CD14-positive monocyte (primary cell): ENCODE measurements at regions not wholly inside any gene's neighbourhood (a gene's known extent, or its start where the extent isn't known, plus 50 kb on each side); places are given as distances from the start of the nearest gene placed in this dataset.

Experiments used
- DNase-seq, 3 donors: peaks; one replicate each; pipeline ENCODE4 v3.0.0-alpha.2; 2011 to 2022
- H2AFZ ChIP-seq: 2 replicates; pipeline ENCODE4 v1.6.0; 2012; ENCODE audit warnings: mild to moderate bottlenecking, low read depth, low read length, inconsistent platforms; ENCODE audit not compliant: insufficient read depth, poor library complexity, severe bottlenecking
- H3K27ac ChIP-seq, 2 donors: 1 replicate in 1 of 2; 2 replicates in 1 of 2; pipeline ENCODE4 v1.5.1; 2012 to 2013; ENCODE audit warnings: low read length in 2 of 2, control low read depth in 1 of 2, inconsistent platforms in 1 of 2, low read depth in 1 of 2, mild to moderate bottlenecking in 1 of 2
- H3K27me3 ChIP-seq, 2 donors: one replicate each; pipeline versions ENCODE4 v1.6.0 to v1.6.1; 2011 to 2013; ENCODE audit warnings: low read length in 2 of 2; ENCODE audit not compliant: control insufficient read depth in 2 of 2, insufficient read depth in 2 of 2
- H3K36me3 ChIP-seq, 2 donors: replicated peaks in 1 of 2; 1 replicate in 1 of 2; 2 replicates in 1 of 2; pipeline versions ENCODE4 v1.5.1 to v1.6.1; 2012 to 2013; ENCODE audit warnings: low read length in 2 of 2, control low read depth in 1 of 2, inconsistent platforms in 1 of 2, mild to moderate bottlenecking in 1 of 2; ENCODE audit not compliant: insufficient read depth in 2 of 2, control insufficient read depth in 1 of 2
- H3K4me1 ChIP-seq, 2 donors: 1 replicate in 1 of 2; 2 replicates in 1 of 2; pipeline versions ENCODE4 v1.5.1 to v1.6.1; 2012 to 2013; ENCODE audit warnings: low read length in 2 of 2, control low read depth in 1 of 2, inconsistent platforms in 1 of 2, mild to moderate bottlenecking in 1 of 2, moderate library complexity in 1 of 2; ENCODE audit not compliant: insufficient read depth in 2 of 2, control insufficient read depth in 1 of 2
- H3K4me2 ChIP-seq: replicated peaks from 2 replicates; pipeline ENCODE3; 2012; ENCODE audit warnings: low read length, moderate library complexity, mild to moderate bottlenecking; ENCODE audit not compliant: poor library complexity, severe bottlenecking; ENCODE audit errors: extremely low read depth
- H3K4me3 ChIP-seq, 3 experiments: fragments of 200-600 bp in 1 of 3; sonication (generic) in 1 of 3; replicated peaks in 1 of 3; 1 replicate in 2 of 3; 2 replicates in 1 of 3; pipeline ENCODE4 v1.5.1; 2011 to 2013; ENCODE audit warnings: low read length in 3 of 3, mild to moderate bottlenecking in 3 of 3, control low read depth in 2 of 3, low read depth in 2 of 3, inconsistent platforms in 1 of 3, moderate library complexity in 1 of 3
- H3K79me2 ChIP-seq: 2 replicates; pipeline ENCODE4 v1.6.0; 2012; ENCODE audit warnings: mild to moderate bottlenecking, control low read depth, inconsistent platforms, low read length, moderate library complexity; ENCODE audit not compliant: insufficient read depth
- H3K9ac ChIP-seq: 2 replicates; pipeline ENCODE4 v1.6.0; 2017; ENCODE audit warnings: low read length, mild to moderate bottlenecking; ENCODE audit not compliant: insufficient read depth, poor library complexity, severe bottlenecking
- H3K9me3 ChIP-seq, 2 donors: replicated peaks in 1 of 2; 1 replicate in 1 of 2; 2 replicates in 1 of 2; pipeline versions ENCODE4 v1.5.1 to v1.6.1; 2012 to 2013; ENCODE audit warnings: low read length in 2 of 2, control low read depth in 1 of 2; ENCODE audit not compliant: control insufficient read depth in 1 of 2, insufficient read depth in 1 of 2
- H4K20me1 ChIP-seq: 2 replicates; pipeline ENCODE4 v1.6.0; 2012; ENCODE audit warnings: mild to moderate bottlenecking, low read length, control low read depth, moderate library complexity; ENCODE audit not compliant: insufficient read depth
- H3K27ac Mint-ChIP-seq, 7 donors: one replicate each; pipeline ENCODE4 v1.8.0; 2020; ENCODE audit warnings: mild to moderate bottlenecking in 7 of 7, mixed read lengths in 7 of 7, moderate library complexity in 6 of 7, inconsistent platforms in 2 of 7
- H3K27me3 Mint-ChIP-seq, 3 donors: one replicate each; pipeline ENCODE4 v1.8.0; 2021 to 2022; ENCODE audit warnings: low read depth in 3 of 3, mild to moderate bottlenecking in 3 of 3, mixed read lengths in 3 of 3, moderate library complexity in 3 of 3, inconsistent platforms in 1 of 3
- H3K36me3 Mint-ChIP-seq, 2 donors: one replicate each; pipeline ENCODE4 v1.8.0; 2020; ENCODE audit warnings: mixed read lengths in 2 of 2, inconsistent platforms in 1 of 2, mild to moderate bottlenecking in 1 of 2
- H3K4me1 Mint-ChIP-seq: one replicate; pipeline ENCODE4 v1.8.0; 2020; ENCODE audit warnings: mild to moderate bottlenecking, mixed read lengths
- H3K4me3 Mint-ChIP-seq, 2 donors: one replicate each; pipeline ENCODE4 v1.8.0; 2020; ENCODE audit warnings: mild to moderate bottlenecking in 2 of 2, mixed read lengths in 2 of 2, moderate library complexity in 1 of 2
- H3K9me3 Mint-ChIP-seq, 7 donors: one replicate each; pipeline ENCODE4 v1.8.0; 2020 to 2022; ENCODE audit warnings: mixed read lengths in 7 of 7, mild to moderate bottlenecking in 6 of 7, moderate library complexity in 6 of 7, inconsistent platforms in 2 of 7
- CTCF ChIP-seq: fragments of 200-600 bp; IDR thresholded peaks from one replicate; pipeline ENCODE4 v1.8.0; 2022; ENCODE audit warnings: antibody characterized with exemption, mild to moderate bottlenecking
- whole genome bisulfite sequencing: methylation state at CpG from one replicate; pipeline ENCODE4 v1.1.5; 2013; ENCODE audit warnings: missing lambda C conversion rate; ENCODE audit not compliant: insufficient coverage; 5-methylcytosine and 5-hydroxymethylcytosine counted together
- intact Hi-C, 2 donors: fragments of 100-400 bp; cut with micrococcal nuclease; formaldehyde crosslinking; loops; one replicate each; pipeline versions ENCODE4 v1.15.0 to v1.15.1; 2023

DNA sequence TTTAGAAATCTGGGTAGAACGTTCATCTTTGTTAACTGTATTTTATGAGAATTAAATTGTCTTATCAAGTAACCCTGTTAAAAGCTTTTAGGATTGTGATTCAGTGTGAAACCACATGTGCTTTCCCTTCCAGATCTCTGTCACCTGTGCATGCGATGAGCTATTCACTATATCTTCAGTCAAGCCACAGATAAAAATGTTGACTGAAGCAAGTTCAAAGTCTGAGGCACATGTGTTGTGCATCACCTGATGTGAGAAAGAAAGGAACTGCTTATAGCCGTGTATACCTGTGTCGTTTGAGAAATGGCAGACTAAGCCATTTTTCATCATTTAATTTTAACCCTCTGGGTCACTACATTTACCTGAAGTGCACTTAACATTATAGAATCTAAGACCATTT is 1088.9 kb upstream of the TENM4 start:
- Mint-ChIP-seq H3K4me3 (no peak overlapping the region), H3K27ac (no peak overlapping the region)
- TF ChIP-seq CTCF: no peak

DNA sequence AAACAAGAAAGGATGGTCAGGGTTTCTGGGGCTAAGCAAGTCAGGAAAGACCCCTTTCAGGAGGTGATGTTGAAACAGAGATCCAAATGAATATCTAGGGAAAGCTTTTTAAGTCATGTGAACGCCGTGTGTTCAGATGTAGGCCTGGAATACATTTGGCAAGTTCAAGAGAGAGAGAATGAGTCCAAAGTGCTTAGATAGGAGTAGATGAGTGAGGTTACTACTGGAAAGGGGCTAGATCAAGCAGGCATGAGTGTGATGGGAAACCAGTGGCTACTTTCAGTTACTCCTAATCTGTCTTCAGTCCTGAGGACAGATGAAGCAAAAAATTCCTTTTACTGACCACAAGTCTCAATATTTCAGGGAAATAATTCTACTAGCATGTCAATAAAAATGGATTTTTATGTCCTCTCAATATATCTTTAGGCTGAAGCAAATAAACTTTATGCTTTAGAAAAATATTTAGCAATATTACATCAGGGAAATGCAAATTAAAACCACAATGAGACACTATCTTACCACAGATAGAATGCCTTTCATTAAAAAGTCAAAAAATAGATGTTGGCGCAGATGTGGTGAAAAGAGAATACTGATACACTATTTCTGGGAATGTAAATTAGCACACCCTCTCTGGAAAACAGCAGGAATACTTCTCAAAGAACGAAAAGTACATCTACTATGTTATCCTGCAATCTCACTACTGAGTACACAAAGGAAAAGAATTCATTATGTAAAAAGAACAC is 1085.0 kb upstream of the TENM4 start:
- intact Hi-C loops: no loop called here
- Histone ChIP-seq H3K36me3 (no peaks in the 10 kb centered on the region), H3K4me2 (no peak overlapping the region), H3K27me3 (no peaks in the 10 kb centered on the region), H3K9ac (no peak overlapping the region), H3K4me1 (no peaks in the 10 kb centered on the region), H3K27ac (no peak overlapping the region), H4K20me1 (no peaks in the 10 kb centered on the region), H3K9me3 (no peaks in the 10 kb centered on the region), H2AFZ (no peak overlapping the region), H3K4me3 (no peak overlapping the region), H3K79me2 (no peaks in the 10 kb centered on the region)
- Mint-ChIP-seq H3K9me3 (peaks cover 0 to 7% (median 2%) of the 10 kb centered on the region in 7 donors), H3K27ac (no peak overlapping the region), H3K4me3 (no peak overlapping the region), H3K36me3 (no peaks in the 10 kb centered on the region), H3K27me3 (no peaks in the 10 kb centered on the region), H3K4me1 (no peaks in the 10 kb centered on the region)
- WGBS: no CpG with 5 or more reads among the region's 4 CpGs
- no peak for DNase-seq
- no peak for TF ChIP-seq CTCF

More for the DNA sequence above, 1088.9 kb upstream of the TENM4 start:
- Histone ChIP-seq H3K4me1 (no peaks in the 10 kb centered on the region), H3K9ac (no peak overlapping the region), H4K20me1 (no peaks in the 10 kb centered on the region), H3K4me3 (no peak overlapping the region), H3K36me3 (no peaks in the 10 kb centered on the region), H3K9me3 (peaks cover 8 to 20% of the 10 kb centered on the region in 2 donors), H3K27me3 (no peaks in the 10 kb centered on the region), H3K79me2 (no peaks in the 10 kb centered on the region), H2AFZ (no peak overlapping the region), H3K4me2 (no peak overlapping the region), H3K27ac (no peak overlapping the region)
- Mint-ChIP-seq H3K36me3 (no peaks in the 10 kb centered on the region), H3K27me3 (no peaks in the 10 kb centered on the region), H3K4me1 (no peaks in the 10 kb centered on the region), H3K9me3 (peaks cover 5 to 21% (median 11%) of the 10 kb centered on the region in 7 donors)
- 100% methylated on average over 1 of the region's 4 CpGs for WGBS
- DNase-seq: no peak
- intact Hi-C loops: no loop called here
